HG03439 (cell line): ENCODE measurements at regions not wholly inside any gene's neighbourhood (a gene's known extent, or its start where the extent isn't known, plus 50 kb on each side); places are given as distances from the start of the nearest gene placed in this dataset.
"Not testable (repeated sequence)": the region's sequence is repeated elsewhere in the genome, so short reads cannot be mapped to it uniquely, and the experiment has no call there.

ENCODE experiments used
- ATAC-seq: cut with Tn5 transposase; IDR thresholded peaks from one replicate; pipeline ENCODE4 v1.9.1; 2021; ENCODE audit warnings: mild to moderate bottlenecking, moderate library complexity; ENCODE audit not compliant: unreplicated experiment

DNA sequence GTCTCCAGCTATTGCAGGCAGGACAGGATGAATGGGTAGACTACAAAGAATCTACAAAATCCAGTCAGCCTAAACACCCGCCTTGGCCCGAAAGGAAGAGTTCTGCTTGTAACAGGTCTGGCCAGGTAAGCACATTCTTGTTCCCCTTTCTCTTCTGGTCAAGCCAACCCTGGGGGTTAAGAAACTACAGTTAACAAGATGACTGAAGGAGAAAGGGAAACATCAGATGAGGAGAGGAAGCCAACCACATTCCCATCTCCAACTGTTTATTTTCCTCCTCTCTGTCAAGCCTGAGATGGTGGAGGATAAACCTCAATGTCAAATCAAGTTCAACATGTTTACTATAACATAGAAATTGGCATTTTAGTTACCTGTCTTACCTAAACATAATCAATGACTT is 198.9 kb downstream of the IPMK start:
- no peak for ATAC-seq

- no peak for ATAC-seq
Observed at GRCh38 chr10:58066979-58067378, 200.7 kb downstream of the IPMK start.

GRCh38 chr10:58066126-58066525 is 201.6 kb downstream of the IPMK start:
- no peak for ATAC-seq

- ATAC-seq, result no peak
Observed at GRCh38 chr10:58065529-58065815, 202.2 kb downstream of the IPMK start.

GRCh38 chr10:58064714-58065528 is 202.8 kb downstream of the IPMK start:
- no peak for ATAC-seq

DNA sequence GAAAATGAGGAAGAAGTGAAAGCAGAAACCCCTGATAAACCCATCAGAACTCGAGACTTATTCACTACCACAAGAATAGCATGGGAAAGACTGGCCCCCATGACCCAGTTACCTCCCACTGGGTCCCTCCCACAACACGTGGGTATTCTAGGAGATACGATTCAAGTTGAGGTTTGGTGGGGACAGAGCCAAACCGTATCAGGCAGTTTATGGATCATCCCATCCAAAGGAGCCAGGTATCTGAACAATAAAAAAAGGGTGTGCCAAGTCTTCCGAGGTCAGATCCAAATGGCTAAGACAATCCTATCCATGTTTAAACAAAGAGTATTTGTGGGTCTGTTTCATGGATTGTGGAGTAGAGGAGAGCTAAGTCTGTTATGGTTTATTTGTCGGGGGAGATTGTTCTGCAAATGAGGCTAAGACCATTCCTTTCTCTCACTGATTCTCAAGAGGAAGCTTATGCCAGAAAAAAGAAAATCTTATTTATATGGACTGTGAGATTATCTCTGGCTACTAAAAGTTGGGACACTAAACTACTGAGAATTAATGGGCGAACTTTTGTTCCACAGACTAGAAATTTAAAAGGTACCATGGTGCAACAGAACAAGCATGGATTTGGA is 203.7 kb downstream of the IPMK start:
- no peak for ATAC-seq

GRCh38 chr10:58058683-58059082 is 209.0 kb downstream of the IPMK start:
- not testable (repeated sequence) for ATAC-seq

GRCh38 chr10:58054881-58055280 is 212.8 kb downstream of the IPMK start:
- no peak for ATAC-seq

GRCh38 chr10:58052772-58053171 is 214.9 kb downstream of the IPMK start:
- no peak for ATAC-seq

GRCh38 chr10:58050575-58050974 is 217.1 kb downstream of the IPMK start:
- no peak for ATAC-seq

DNA sequence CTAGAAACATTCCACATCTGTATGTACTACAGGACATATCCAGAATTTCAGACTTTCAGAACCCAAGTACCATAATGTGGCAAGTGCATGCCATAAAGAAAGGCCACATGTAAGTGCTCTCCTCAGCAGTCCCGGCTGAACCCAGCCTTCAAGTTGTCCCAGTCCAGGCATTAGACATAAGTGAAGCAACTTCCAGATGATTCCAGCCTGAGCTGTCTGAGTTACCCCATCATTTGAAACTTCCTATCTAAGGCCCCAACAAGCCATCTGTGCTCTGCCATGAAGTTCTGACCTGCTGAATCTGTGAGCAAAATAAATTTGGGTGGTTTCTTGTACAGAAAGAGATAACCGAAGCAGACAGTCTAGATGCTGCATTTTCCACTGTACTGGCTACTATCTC is 218.8 kb downstream of the IPMK start:
- no peak for ATAC-seq

DNA sequence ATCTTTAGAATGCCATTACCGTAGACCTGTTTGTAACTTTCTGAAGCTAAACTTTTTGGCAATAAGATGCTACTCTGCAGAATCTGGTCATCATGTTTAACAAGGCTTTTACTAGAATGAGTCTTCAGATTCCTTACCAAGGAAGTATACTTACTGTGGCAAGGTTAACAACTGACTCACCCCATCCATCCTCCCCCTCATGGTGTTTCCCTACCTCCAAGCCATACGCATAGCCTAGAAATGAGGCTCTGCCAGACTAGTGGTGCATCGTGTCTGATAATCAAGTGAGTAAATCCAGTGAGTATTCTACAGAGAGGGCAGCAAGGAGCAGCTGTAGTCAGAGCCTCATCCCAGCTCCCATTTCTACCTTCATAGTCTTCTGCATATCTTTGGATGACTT is 223.6 kb downstream of the IPMK start:
- ATAC-seq, result no peak

GRCh38 chr10:58041901-58042300 is 225.8 kb downstream of the IPMK start:
- no peak for ATAC-seq

GRCh38 chr10:58030208-58030607 is 237.5 kb downstream of the IPMK start:
- ATAC-seq, result no peak

DNA sequence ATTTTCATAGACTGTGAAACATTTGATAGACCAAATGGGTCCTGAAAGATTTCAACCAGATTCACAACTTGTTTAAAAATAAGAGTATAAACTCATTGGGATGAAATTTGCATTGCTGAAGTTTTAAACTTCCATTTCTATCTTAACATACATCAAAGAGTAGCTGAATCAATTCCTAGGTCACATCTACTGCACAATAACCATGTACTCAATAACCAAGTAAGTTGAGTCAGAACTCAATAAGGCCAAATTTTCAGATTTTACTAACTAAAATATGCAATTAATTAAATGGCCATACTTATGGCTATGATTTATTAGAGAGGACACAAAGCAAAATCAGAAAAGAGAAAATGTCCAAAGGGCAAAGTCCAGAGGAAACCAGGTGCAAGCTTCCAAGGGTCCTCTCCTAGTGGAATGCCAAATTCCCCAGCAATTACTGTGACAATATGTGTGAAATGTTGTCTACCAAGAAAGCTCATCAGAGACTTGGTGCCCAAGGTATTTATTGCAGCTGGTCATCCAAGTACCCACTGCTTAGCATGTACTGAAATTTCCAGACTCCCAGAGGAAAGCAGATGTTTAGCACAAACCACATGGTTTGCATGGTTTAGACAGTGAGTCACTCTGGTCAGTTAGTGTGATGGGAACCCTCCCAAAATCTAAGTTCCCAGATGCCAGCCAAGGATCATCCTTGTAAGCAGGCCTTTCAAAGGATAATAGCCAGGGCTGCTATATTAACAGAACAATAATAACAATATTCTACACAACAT is 238.9 kb downstream of the IPMK start:
- ATAC-seq, result no peak

- no peak for ATAC-seq
Observed at GRCh38 chr10:58027426-58027825, 240.3 kb downstream of the IPMK start.

- no peak for ATAC-seq
Observed at GRCh38 chr10:58026036-58026435, 241.7 kb downstream of the IPMK start.

DNA sequence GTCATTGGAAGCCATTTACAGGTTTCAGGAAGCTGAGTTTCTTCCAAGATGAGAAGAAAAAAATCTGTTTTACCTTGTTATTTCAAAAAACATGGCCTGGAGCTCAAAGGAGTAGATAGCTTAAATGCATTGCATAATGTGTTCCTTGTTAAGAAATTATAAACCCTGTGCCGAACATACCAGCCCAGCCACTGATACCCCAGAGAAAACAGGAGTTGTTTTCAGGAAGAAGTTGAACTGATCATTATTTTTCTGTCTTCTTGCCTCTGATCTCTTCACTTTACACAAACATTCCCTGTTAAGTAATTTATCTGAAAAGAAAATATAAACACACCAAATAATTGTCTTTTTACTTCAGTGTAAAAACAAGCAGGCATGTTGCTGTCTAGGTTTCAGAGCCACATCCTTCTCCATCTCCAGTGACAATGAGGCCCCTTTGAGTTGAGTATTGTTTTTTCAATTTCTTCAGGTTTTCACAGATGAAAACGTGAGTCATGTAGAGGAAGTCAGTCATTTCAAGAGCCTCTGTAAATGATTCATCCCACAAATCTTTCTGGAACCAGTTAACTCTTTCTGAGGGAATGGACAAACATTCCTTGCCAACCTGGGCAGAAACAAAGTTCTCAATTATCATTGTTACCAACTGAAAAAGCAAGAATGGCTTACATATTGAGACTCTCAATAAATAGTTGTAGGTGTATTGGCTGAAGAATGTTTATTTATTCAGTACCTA is 244.2 kb downstream of the IPMK start:
- no peak for ATAC-seq

- no peak for ATAC-seq
Observed at GRCh38 chr10:58019863-58020537, 247.7 kb downstream of the IPMK start.

DNA sequence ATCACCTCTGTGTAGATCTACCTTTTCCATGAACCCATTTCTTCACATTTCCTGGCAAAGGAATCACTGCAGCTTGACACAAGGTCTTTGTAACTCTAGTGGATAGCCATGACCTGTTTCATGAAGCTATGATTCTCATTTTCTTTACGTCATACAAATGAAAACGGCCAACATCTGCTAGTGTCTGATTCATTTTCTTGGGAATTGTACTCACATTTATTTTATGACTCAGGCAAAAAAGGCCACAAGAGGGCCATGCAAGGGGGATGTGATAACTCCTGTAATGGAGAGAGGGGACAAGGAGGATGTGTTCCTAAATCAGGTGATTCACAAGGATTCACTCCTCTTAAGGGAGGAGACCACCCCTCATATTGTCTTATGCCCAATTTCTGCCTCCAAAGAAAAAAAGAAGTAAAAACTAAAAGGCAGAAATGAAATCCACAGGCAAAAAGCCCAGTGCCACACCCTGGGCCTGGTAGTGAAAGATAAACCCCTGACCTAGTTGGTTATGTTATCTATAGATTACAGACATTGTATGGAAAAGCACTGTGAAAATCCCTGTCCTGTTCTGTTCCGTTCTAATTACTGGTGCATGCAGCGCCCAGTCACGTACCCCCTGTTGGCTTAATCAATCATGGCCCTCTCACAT is 249.9 kb downstream of the IPMK start:
- no peak for ATAC-seq
